ENCODE measurements at regions not wholly inside any gene's neighbourhood (a gene's known extent, or its start where the extent isn't known, plus 50 kb on each side); places are given as distances from the start of the nearest gene placed in this dataset.

- no peak for DNase-seq
Measured at GRCh38 chr1:213375002-213375401, 324.0 kb downstream of the RPS6KC1 start.

GRCh38 chr1:213376862-213377372 lies 325.9 kb downstream of the RPS6KC1 start:
- no peak for DNase-seq

GRCh38 chr1:213380865-213381264 lies 329.8 kb downstream of the RPS6KC1 start:
- no peak for DNase-seq

- no peak for DNase-seq
Measured at GRCh38 chr1:213381572-213382084, 330.6 kb downstream of the RPS6KC1 start.

- DNase-seq = no peak
Measured at GRCh38 chr1:213383465-213383864, 332.4 kb downstream of the RPS6KC1 start.

- DNase-seq = no peak
Measured at GRCh38 chr1:213385201-213385600, 334.2 kb downstream of the RPS6KC1 start.

GRCh38 chr1:213385806-213386324 lies 334.8 kb downstream of the RPS6KC1 start:
- DNase-seq = no peak

- DNase-seq = no peak
Measured at GRCh38 chr1:213387380-213388015, 336.5 kb downstream of the RPS6KC1 start.

- DNase-seq = no peak
Measured at GRCh38 chr1:213388199-213388598, 337.2 kb downstream of the RPS6KC1 start.

GRCh38 chr1:213389061-213389581 lies 338.1 kb downstream of the RPS6KC1 start:
- no peak for DNase-seq

- no peak for DNase-seq
Measured at GRCh38 chr1:213391445-213391844, 340.4 kb downstream of the RPS6KC1 start.

- DNase-seq = no peak
Measured at GRCh38 chr1:213393860-213394259, 342.8 kb downstream of the RPS6KC1 start.

GRCh38 chr1:213394837-213395236 lies 343.8 kb downstream of the RPS6KC1 start:
- no peak for DNase-seq

GRCh38 chr1:213397638-213398037 lies 346.6 kb downstream of the RPS6KC1 start:
- DNase-seq = no peak

GRCh38 chr1:213399695-213400094 lies 348.7 kb downstream of the RPS6KC1 start:
- peak in 1 of 3 experiments; percentile 35 for DNase-seq

- DNase-seq = no peak
Measured at GRCh38 chr1:213409208-213409631, 358.2 kb downstream of the RPS6KC1 start.

GRCh38 chr1:213409971-213410370 lies 358.9 kb downstream of the RPS6KC1 start:
- no peak for DNase-seq

GRCh38 chr1:213414346-213414745 lies 363.3 kb downstream of the RPS6KC1 start:
- DNase-seq = no peak

- no peak for DNase-seq
Measured at GRCh38 chr1:213414911-213415310, 363.9 kb downstream of the RPS6KC1 start.

- no peak for DNase-seq
Measured at GRCh38 chr1:213415691-213416380, 364.8 kb downstream of the RPS6KC1 start.

GRCh38 chr1:213416461-213417224 lies 365.6 kb downstream of the RPS6KC1 start:
- no peak for DNase-seq

GRCh38 chr1:213417225-213417820 lies 366.3 kb downstream of the RPS6KC1 start:
- no peak for DNase-seq
